ENCODE measurements at regions not wholly inside any gene's neighbourhood (a gene's known extent, or its start where the extent isn't known, plus 50 kb on each side); places are given as distances from the start of the nearest gene placed in this dataset.
"Not testable (repeated sequence)": the region's sequence is repeated elsewhere in the genome, so short reads cannot be mapped to it uniquely, and the experiment has no call there.

- TF ChIP-seq CREM (CRISPR knock-in tag; IDR thresholded peaks at IDR 0.05) (no peak), IRF1 (CRISPR knock-in tag; IDR thresholded peaks at IDR 0.05) (no peak)
Measured at GRCh38 chr10:4239186-4239585, 454.2 kb upstream of the KLF6 start (continued).

- peaks cover 15% of the 10 kb centered on the region for H3K4me1 Mint-ChIP-seq
- H3K27me3 Mint-ChIP-seq (ENCODE audit: low read depth); H3K27ac Mint-ChIP-seq; H3K4me3 Mint-ChIP-seq; CTCF ChIA-PET; ATAC-seq; DNase-seq (ENCODE audit: low spot score); H3K36me3 Mint-ChIP-seq; POLR2A ChIA-PET: not testable (repeated sequence)
- H3K9me3 Mint-ChIP-seq = peaks cover 20% of the 10 kb centered on the region
Measured at GRCh38 chr10:4236905-4237304, 451.9 kb upstream of the KLF6 start.

- Mint-ChIP-seq H3K4me3 (no peak overlapping the region), H3K27ac (no peak overlapping the region), H3K36me3 (peaks cover 5% of the 10 kb centered on the region), H3K27me3 (ENCODE audit: low read depth) (no peaks in the 10 kb centered on the region), H3K4me1 (no peaks in the 10 kb centered on the region), H3K9me3 (peaks cover 20% of the 10 kb centered on the region)
- ATAC-seq = no peak
- TF ChIP-seq ZNF532 (CRISPR knock-in tag; IDR thresholded peaks at IDR 0.05; ENCODE audit: borderline replicate concordance) = no peak
- no peak for TF ChIP-seq CREM (CRISPR knock-in tag; IDR thresholded peaks at IDR 0.05)
- TF ChIP-seq MXD4 (CRISPR knock-in tag; IDR thresholded peaks at IDR 0.05; ENCODE audit: borderline replicate concordance) = no peak
- TF ChIP-seq GTF2I (CRISPR knock-in tag; conservative IDR thresholded peaks at IDR 0.05) = no peak
- no peak for TF ChIP-seq TEAD1 (CRISPR knock-in tag; IDR thresholded peaks at IDR 0.05)
- TF ChIP-seq NR3C1 (CRISPR knock-in tag; conservative IDR thresholded peaks at IDR 0.05; ENCODE audit: low read depth) = no peak
- no peak for TF ChIP-seq CBFB (CRISPR knock-in tag; IDR thresholded peaks at IDR 0.05; ENCODE audit: low read depth)
- no peak for TF ChIP-seq GRHL2 (CRISPR knock-in tag; IDR thresholded peaks at IDR 0.05; ENCODE audit: insufficient replicate concordance, severe bottlenecking)
- TF ChIP-seq SMAD3 (CRISPR knock-in tag; IDR thresholded peaks at IDR 0.05; ENCODE audit: borderline replicate concordance) = no peak
- no peak for TF ChIP-seq ATF6 (CRISPR knock-in tag; IDR thresholded peaks at IDR 0.05)
- no peak for TF ChIP-seq RELA (CRISPR knock-in tag; IDR thresholded peaks at IDR 0.05; ENCODE audit: borderline replicate concordance)
- no peak for TF ChIP-seq E2F4 (CRISPR knock-in tag; IDR thresholded peaks at IDR 0.05; ENCODE audit: borderline replicate concordance, low read depth)
- no peak for TF ChIP-seq TCF7 (CRISPR knock-in tag; IDR thresholded peaks at IDR 0.05; ENCODE audit: low read depth)
- TF ChIP-seq IRF2 (CRISPR knock-in tag; IDR thresholded peaks at IDR 0.05; ENCODE audit: borderline replicate concordance, low read depth) = no peak
- no peak for TF ChIP-seq OVOL2 (CRISPR knock-in tag; IDR thresholded peaks at IDR 0.05; ENCODE audit: borderline replicate concordance)
- no peak for TF ChIP-seq ZNF671 (CRISPR knock-in tag; IDR thresholded peaks at IDR 0.05)
- ChIA-PET POLR2A (no interaction called here), CTCF (no interaction called here)
- DNase-seq (ENCODE audit: low spot score) = no peak
Measured at GRCh38 chr10:4234661-4235060, 449.7 kb upstream of the KLF6 start.
